HG03565 (cell line): ENCODE measurements at regions not wholly inside any gene's neighbourhood (a gene's known extent, or its start where the extent isn't known, plus 50 kb on each side); places are given as distances from the start of the nearest gene placed in this dataset.

Experiments used
- ATAC-seq: cut with Tn5 transposase; IDR thresholded peaks from one replicate; pipeline ENCODE4 v1.9.1; 2021; ENCODE audit warnings: mild to moderate bottlenecking, moderate library complexity; ENCODE audit not compliant: unreplicated experiment

DNA sequence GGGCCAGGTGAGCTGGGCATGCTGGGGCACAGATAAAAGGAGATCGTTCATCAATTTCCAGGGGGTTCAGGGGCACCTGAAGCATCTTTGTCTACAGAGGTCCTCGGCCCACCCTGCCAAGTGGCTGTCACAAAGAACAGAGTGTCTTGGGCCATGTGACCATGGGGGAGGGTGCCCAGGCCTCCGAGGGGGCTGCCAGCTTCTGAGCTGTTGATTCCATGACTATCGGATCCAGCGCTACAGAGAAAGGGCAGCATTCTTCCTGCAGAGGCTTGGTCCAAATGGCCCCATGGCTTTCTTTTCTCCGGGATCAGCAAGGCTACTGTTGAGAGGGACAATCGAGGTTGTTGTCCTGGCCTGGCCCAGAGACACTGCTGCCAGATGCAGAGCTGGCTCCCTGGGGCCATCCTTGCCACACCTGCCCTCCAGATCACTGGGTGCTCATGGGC is 289.2 kb downstream of the ZSWIM6 start:
- no peak for ATAC-seq

DNA sequence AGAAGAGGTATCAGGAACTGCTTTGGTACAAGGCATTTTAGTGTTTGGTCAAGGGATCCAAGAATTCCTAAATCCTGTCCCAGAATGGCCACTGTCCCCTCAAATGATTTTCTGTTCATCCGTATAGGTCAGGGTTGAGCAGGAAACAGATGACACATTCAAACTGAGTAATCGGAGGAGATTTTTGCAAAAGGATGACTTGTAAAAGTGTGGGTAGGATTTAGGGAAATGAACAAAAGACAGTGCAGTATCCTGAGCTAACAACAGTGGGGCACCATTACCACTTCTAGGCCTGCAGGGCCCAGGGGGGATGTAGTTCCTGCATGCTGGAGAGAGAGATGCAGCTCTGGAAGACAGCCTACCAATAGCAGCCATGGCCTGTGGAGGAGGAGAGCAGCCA is 290.1 kb downstream of the ZSWIM6 start:
- no peak for ATAC-seq

DNA sequence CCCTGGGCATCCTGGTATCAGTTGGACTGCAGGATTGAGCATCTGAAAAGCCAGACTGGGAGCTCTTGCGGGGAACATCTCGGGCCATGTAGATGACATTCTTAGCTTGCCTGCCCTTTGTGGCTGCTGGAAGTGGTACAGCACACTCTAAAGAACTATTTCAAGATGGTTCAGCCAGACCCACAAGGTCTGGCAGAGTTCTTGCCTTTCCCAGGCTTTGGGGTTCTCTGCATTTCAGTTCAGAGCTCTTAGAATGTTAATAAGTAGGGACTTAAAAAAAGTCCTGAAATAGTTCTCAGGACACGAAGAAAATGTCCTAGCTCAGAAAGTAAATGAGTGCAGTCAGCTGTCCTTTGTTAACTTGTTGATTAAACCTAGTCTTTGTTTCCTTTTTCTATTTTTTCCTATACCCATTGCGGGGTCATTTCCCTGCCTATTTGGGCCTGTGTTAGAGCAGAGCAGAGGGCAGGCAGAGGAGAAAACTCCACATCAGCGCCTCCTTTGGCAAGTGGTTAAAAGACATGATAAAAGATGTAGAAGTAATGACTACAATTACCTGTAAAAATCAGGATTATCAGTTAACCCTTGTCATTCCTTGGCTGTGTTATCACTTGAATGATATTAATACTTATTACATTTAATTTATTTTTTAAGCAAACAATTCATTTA is 291.5 kb downstream of the ZSWIM6 start:
- no peak for ATAC-seq

DNA sequence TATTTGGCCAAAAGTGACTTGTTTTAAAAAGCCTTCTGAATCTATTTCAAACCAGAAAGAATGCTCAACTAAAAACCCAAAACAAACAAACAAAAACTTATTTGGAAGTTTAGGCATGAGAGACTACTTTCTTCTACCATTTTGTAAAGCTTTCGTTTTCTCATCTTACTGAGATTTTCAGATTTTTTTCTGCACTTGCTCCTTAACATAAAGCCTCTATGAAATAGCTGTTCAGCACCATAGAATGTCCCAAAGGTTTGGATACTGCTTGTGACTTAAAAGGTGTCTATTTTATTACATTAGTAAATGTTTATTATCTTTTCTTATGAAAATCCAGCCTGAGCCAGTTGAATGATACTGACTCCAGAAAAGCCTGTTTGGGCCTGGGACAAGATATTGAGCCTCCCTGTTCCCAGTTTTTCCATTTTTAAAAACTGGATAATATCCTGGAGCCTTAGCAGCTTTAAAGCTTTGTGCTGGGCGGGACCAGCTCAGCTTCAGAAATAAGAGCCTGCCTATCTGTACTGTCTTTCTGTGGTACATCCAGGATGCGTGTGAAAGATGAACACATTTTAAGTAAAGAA is 292.6 kb downstream of the ZSWIM6 start:
- ATAC-seq = no peak

DNA sequence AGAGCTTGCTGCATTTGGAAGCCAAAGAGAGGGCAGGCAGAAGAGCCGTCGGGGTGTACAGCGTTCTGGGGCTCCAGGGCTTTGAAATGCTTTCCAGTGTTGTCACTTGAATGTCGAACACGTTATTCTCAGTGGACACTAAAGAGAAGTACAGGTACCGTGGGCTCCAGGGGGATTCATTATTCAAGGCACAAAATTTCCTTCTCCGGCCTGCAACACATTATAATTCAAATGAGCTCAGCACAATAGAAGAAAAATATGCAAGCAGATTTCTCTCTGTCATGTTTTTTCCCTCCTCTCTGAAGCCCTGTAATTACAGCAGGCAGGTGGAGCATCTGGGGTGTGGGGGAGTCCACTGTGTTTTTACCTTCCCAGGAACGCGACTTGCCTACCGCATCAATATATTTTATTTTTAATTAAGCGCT is 293.1 kb downstream of the ZSWIM6 start:
- ATAC-seq = no peak

DNA sequence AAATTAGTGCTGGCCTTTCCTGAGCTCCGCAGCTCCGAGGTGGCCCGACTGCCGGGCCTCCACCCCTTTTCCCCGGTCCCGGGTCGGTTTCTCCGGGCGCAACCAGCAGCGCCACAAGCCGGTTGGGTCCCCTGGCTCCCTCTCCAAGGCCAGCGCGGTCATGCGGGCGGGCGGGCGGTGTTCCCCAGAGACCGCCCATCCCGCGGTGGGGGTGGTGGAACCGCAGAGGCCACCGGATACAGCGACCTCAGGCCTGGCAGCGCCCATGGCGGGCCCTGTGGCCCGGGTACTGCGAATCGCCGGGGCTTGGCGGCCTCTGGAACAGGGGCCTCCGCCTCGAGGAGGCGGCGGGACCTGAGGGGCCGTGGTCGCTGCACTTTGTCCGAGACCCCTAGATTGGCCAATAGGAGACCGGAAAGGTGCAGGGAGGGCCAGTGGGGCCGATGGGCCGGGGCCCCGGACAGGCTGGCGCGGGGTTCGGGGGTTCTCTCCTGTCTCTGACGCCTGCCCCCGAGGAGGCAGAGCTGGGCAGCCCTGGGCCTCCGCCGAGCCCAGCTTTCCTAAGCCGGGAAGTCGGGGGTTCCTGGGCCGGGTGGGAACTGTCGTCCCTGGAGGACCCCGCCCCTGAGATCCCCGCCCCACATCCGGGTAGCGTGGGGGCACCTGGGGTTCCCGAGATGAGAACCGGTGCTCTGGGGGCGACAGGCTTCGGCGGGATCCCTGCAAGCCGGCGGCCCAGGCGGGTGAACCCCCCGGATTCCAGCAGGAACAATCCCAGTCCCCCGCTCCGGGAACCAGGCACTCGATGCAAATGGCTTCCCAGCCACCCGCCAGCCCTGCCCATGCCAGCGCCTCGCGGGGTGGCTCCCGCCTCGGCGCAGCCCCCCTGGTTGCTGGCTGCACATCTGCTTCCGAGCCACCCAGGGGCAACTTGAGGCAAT is 293.9 kb downstream of the ZSWIM6 start:
- peak; percentile 40 for ATAC-seq

DNA sequence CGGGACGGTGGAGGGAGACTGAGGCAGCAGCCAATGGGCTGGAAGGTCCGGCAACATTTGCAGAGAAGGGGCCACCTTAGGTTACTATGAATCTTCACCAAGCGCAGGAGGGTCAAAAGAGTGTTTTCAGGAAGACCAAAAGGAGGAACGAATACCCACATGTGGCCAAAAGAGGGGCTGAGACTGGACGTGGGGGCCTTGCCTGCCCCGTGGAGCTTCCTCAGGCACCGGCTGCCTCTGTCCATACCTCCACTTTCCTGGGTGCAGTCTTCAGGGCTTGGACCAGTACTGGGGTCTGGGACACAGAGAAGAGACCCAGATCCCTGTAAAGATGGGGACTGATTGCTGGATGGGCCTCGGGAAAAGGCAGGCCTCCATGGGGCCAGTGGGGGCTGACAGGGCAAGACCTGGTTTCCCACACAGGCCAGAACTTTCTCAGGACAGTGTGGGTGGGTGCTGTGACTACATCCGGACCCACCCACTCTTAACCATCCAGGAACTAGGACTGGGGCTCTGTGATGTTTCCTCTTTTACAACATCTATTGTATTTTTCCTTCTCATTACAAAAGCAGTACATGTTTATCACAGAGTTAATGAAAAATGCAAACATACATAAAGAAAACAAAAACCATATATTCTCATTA is 294.7 kb downstream of the ZSWIM6 start:
- no peak for ATAC-seq

DNA sequence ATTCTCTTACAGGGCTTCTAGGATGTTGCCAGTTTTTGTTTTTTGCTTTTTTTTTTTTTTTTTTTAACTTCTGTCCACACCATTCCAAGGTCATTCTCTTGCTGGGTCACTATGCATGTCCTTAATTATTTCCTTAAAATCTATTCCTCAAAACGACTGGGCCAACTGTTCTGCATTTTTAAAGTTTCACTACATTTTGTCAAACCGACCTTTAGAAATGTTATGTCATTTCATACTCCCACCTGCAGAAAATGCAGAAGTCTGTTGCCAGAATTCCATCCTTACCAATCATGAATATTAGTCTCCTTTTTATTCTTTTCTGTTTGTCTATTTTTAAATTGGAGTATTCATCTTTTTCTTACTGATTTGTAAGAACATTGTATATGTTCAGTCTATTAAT is 295.5 kb downstream of the ZSWIM6 start:
- ATAC-seq = no peak

DNA sequence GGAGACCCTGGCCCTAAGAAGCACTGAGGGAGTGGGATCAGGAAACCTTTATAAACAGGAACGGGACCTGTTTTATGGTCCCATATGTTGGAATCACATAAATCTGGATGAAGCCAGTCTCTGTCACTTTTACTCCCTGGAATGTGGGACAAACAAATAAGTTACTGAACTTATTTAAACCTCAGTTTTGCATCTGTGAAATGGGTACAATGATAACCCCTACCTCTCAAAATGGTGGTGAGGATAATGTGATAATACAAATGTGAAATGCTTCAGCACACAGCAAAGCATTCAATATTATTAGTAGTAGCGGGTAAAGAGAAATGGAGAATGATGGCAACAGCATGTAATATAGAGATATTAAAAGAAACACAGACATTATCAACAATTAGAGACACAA is 298.9 kb downstream of the ZSWIM6 start:
- ATAC-seq = no peak

DNA sequence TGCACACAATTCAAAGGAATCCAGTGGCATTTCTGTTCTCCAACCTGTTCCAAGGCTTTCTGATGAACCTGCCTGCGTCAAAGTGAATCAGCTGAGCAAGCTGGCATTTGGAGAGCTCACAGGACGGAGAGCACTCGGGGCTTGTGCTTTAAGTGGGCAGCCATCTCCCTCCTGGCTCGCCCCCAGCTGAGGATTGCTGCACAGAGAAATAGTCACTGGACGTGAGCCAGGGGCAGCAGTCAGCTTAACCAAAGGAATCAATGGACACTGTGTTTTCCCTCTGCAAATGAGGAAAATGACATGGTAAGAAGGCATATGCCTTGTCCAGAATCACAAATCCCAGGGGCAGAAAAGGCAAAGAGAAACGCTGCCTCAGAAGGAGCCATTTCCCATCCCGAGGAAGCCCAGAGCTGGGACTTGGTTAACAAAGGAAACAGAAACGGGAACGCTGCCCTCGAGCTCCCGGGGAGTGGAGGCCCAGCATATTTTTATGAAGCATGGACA is 299.4 kb downstream of the ZSWIM6 start:
- no peak for ATAC-seq

DNA sequence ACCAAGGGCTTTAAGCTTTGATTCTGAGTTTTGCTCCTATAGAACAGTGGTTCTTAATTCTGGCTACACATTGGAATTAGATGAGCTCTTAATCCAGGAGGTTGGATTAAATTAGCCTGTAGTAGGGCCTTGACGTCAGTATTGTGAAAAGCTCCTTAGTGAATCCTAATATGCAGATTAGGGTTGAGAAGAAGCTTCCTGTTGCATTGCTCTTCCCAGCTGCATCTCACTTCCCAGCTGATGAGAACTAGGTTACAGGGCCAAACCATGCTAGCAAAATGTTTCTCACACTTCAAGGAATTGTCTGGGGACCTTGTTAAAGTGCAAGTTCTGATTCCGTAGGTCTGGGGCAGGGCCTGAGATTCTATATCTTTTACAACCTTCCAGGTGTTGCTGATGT is 300.0 kb downstream of the ZSWIM6 start:
- no peak for ATAC-seq

DNA sequence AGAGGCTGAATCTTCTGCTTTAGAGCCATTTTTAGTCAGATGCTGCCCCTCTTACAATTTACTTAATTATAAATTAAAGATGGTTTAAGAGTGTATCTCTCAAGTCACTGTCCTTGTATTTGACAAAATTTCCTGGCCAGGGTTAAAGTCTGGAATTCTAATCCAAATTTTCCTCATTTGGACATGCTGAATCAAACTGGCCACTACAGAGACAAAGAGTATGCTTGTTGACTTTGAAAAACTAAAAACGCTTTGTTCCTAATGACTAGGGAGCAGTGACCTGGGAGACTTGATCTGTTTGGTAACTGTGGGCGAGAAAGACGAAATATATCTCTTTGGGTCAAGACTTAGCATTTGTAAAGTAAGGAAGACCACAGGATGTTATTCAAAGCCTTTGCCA is 303.2 kb downstream of the ZSWIM6 start:
- ATAC-seq = no peak

DNA sequence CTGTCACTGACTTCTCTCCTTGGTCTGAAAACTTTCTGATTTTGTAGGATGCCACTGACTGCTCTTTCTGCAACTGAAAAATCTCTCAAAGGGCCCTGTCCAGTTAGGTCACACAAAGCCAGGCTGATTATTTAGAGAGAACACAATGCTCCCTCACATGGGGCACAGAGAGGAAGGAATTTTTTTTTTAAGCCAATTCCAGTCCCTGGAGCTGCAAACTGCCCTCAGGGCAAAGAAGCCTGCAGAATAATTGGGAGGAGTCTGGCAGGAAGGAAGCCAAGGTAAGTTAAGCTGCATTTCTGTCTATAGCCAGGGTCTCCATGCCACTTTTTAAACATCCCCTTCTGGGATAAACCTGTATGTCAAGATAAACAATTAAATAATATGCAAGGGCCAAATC is 305.5 kb downstream of the ZSWIM6 start:
- no peak for ATAC-seq

DNA sequence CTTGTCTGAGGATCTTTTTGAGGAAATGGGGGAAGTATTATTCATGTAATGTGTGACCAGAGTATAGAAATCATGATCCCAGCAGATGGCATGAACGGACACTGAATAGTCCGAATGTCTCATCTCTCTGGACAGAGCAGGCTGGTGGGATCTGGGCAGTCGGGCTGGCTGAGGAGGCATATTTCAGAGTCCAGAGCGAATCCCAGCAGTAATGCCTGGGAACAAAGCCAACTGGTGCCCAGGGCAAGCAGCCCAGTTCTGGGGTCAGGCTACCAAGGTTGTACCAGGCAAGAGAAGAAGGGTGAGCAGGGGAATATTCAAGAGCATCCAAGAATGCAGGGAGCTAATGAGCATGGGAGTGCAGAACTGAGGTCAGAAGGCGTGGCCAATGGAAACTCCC is 306.4 kb downstream of the ZSWIM6 start:
- ATAC-seq = no peak

DNA sequence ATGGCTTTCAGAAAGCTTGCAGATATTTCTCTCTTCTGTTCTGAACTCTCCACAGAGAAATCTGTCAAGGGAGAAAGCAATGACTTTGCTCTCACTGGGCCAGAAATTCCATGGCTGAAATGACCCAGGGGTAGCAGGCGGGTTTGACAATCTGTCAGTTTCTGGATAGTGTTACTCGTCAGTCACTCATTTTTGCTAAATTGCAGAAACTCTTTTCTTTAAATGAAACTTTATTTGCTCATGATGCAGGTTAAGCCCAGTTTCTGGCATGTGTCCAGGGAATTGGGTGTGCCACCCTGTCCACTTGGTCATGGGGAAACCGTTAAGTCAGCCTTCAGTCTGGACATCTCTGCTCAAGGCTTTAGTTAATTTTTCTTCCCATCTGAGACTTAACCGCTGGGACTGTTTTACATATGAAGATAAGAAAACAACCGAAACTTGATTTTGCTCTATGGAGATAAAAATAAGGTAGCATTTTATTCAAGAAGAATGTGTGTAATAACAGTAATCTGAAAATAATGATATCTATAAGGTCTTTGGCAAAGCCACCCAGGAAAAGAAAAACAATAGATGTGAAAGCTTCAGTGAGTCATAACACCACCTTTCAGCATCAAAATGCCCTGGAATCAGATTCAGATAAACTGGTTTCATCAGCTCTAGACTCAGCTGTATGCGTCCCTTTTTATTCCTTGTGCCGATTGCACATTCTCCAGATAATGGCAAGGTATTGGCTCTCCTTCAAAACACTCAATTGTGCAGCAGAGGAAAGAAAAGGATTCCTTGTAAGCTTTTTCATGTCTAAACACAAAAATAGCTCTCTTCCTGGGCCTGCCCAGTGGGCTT is 308.3 kb downstream of the ZSWIM6 start:
- ATAC-seq = no peak

DNA sequence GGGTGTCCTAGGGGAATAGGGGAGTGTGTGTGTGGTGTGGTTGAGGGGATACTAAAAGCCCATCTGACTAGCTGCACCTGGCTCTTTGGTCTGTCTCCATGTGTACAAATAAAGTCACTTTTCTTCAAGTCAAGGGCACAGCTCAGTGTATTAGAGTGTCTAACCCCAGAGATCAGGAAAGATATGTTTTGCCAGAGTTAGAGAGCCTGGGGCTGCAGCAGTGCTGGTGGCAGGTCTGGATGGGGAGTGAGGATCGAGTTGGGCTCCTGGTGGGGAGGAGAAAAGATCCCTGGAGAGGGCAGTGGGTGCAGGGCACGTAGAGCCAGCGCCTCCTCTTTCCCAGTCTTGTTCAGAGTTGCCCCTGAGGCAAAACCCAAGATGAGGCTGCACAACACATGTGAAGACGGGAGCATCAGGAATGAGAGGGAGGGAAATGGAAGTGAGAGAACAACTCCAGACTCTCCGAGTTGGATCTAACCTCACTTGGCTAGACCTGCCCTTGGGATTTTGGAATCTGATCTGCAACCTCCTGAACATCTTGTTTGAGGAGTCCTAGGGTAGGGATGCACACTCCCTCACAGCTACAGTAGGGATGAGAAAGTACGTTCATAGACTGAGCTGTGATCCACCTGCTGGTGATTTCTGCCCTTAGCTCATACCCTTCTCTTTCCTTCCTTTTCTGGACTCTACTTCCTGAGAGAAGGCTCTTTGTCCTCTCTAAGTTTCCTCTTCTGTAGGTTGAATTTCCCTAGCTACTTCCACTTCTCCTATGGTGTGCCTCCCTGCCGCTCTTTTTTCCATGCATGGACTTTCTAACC is 309.9 kb downstream of the ZSWIM6 start:
- ATAC-seq = no peak

DNA sequence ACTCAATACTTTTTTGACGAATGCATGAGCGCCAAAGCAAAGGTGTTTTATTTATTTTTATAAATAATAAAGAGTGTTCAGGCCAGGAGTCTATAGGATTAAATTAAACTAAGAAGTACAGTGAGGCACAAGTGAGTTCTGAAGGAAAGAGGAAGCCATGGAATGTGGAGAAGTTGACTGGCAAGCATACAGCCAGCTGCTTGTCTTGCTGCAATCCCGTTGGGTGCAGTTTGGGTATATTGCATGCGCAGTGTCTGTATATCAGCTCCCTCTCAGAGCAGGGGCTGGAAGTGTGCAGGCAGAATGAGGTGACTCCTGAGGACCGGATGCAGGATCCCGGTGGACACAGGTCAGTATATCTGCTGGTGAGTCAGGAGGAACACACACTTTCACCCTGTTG is 315.6 kb downstream of the ZSWIM6 start:
- no peak for ATAC-seq

DNA sequence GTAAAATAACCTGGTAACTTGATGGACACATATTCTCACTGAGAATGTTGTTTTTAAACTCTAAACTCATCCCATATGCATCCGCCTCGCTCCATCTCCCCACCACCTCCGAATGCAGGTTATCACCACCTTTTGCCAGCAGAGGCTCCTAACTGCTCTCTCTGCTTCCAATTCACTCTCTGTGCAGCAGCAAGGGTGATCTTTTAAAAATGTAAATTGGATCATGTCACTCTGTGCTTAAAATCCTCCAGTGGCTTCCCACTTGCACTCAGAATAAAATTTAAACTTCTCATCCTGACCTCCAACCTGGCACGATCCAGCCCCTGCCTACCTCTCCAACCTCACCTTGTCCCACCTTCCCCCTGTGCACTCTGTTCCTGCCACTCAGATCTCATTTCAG is 317.2 kb downstream of the ZSWIM6 start:
- no peak for ATAC-seq

DNA sequence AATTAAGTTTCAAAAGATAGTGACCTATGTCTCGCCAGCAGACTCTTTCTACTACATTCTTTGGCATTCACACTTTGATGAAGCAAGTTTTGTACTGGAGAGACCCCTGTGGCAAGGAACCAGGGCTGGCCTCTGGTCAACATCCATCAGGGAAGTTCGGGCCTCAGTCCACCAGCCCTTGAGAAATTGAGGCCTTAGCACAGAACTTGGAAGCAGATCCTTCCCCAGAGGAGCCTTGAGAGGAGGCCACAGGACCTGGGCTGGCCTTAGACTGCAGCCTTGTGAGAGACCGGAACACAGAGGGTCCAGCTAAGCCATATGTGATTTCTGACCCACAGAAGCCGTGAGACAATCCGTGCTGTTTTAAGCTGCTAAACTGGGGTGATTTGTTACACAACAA is 317.9 kb downstream of the ZSWIM6 start:
- ATAC-seq = no peak
